Panc1 (cell line): ENCODE measurements at regions not wholly inside any gene's neighbourhood (a gene's known extent, or its start where the extent isn't known, plus 50 kb on each side); places are given as distances from the start of the nearest gene placed in this dataset.
"Not testable (repeated sequence)": the region's sequence is repeated elsewhere in the genome, so short reads cannot be mapped to it uniquely, and the experiment has no call there.

Experiments
- ATAC-seq: fragments of 200-7000 bp; cut with Tn5 transposase; 2 replicates; pipeline ENCODE4 v1.9.1; 2020; ENCODE audit warnings: mild to moderate bottlenecking, moderate library complexity
- BruUV-seq: library from RNA; stranded (reverse); fragments of 400-500 nt; replicated peaks from 2 replicates; lab custom pipeline; 2021; lab: Mats Ljungman, UMichigan
- CTCF ChIA-PET: fragments of 300-600 bp; sonication (Branson Sonifier 250); formaldehyde crosslinking; loops from one replicate; lab custom pipeline; 2022; ENCODE audit warnings: antibody characterized with exemption; lab: Charles Lee
- POLR2A ChIA-PET: fragments of 300-600 bp; sonication (Branson Sonifier 250); formaldehyde crosslinking; loops from one replicate; lab custom pipeline; 2022; ENCODE audit warnings: antibody characterized with exemption; lab: Charles Lee
- DNase-seq: peaks from one replicate; pipeline ENCODE4 v3.0.0-alpha.2; 2010; ENCODE audit warnings: low read depth, low spot score
- H3K27ac ChIP-seq: 2 replicates; pipeline ENCODE4 v1.5.1; 2011; ENCODE audit warnings: mild to moderate bottlenecking, low read length, inconsistent platforms
- H3K27me3 ChIP-seq: fragments of 200-500 bp; sonication (Bioruptor generic); 2 replicates; pipeline ENCODE4 v1.6.0; 2014; ENCODE audit warnings: low read length, inconsistent platforms; ENCODE audit not compliant: control insufficient read depth, insufficient read depth
- H3K36me3 ChIP-seq: fragments of 200-500 bp; sonication (Bioruptor generic); 2 replicates; pipeline ENCODE4 v1.5.1; 2014; ENCODE audit warnings: inconsistent platforms, mild to moderate bottlenecking, low read length, moderate library complexity; ENCODE audit not compliant: control insufficient read depth, insufficient read depth
- H3K4me1 ChIP-seq: 2 replicates; pipeline ENCODE4 v1.5.1; 2011; ENCODE audit warnings: inconsistent platforms, mild to moderate bottlenecking, low read length, moderate library complexity; ENCODE audit not compliant: control insufficient read depth, insufficient read depth
- H3K4me3 ChIP-seq, 2 experiments: 2 replicates each; pipeline ENCODE4 v1.5.1; 2011 to 2012; ENCODE audit warnings: low read depth in 2 of 2, low read length in 2 of 2, mild to moderate bottlenecking in 2 of 2, inconsistent platforms in 1 of 2, moderate library complexity in 1 of 2
- H3K9me3 ChIP-seq: fragments of 200-500 bp; sonication (Bioruptor generic); 2 replicates; pipeline ENCODE4 v1.5.1; 2014; ENCODE audit warnings: low read depth, mild to moderate bottlenecking, inconsistent platforms, low read length, moderate library complexity; ENCODE audit not compliant: control insufficient read depth, insufficient read depth
- in situ Hi-C: cut with HindIII; loops from 2 replicates; pipeline ENCODE4 v1.10.0; 2016; ENCODE audit warnings: low sequenced_read_pairs, low pct_unique_long_range_greater_than_20kb
- intact Hi-C: fragments of 100-400 bp; cut with micrococcal nuclease; formaldehyde crosslinking; loops from one replicate; pipeline ENCODE4 v1.10.0; 2022; ENCODE audit not compliant: unreplicated experiment

DNA sequence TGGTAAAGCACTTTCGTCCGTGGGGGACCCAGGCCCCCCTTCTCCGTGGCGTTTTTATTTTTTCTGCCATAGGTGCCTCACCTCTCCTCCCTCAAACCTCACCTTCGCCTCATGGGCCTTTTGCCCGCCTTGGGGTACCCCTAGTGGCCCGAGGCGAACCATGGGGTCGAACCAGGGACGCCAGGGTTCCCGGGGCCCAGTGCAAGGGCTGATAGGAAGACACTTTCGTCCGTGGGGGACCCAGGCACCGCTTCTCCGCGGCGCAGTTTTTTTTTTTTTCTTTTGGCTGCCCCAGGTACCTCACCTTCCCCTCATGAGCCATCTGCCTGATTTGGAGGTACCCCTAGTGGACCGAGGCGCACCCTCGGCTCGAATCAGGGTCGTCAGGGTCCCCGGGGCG lies 527.8 kb downstream of the FOXD4L4 start:
- in situ Hi-C loops, H3K36me3 ChIP-seq, CTCF ChIA-PET, H3K27me3 ChIP-seq, BruUV-seq, ATAC-seq, intact Hi-C loops, POLR2A ChIA-PET, H3K9me3 ChIP-seq, H3K27ac ChIP-seq, DNase-seq, H3K4me1 ChIP-seq: not testable (repeated sequence)
- peak overlapping the region; percentile 34 to 50 for H3K4me3 ChIP-seq

DNA sequence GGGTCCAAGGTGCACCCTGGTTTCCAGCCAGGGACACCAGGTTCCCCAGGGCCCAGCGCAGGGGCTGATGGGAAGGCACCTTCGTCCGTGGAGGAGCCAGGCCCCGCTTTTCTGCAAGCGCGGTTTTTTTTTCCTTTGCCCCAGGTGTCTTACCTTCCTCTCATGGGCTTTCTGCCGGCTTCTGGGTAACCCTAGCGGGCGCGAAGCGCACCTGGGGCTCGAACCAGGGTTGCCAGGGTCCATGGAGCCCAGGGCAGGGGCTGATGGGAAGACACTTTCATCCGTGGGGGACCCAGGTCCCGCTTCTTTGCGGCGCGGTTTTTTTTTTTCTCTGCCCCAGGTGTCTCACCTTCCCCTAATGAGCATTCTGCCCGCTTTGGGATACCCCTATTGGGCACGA lies 529.3 kb downstream of the FOXD4L4 start:
- in situ Hi-C loops, CTCF ChIA-PET, H3K27ac ChIP-seq, POLR2A ChIA-PET, H3K9me3 ChIP-seq, DNase-seq, BruUV-seq, ATAC-seq, intact Hi-C loops, H3K27me3 ChIP-seq, H3K36me3 ChIP-seq, H3K4me1 ChIP-seq: not testable (repeated sequence)
- H3K4me3 ChIP-seq: peak overlapping the region; percentile 20 to 47; a peak in 3 of 4 replicates

DNA sequence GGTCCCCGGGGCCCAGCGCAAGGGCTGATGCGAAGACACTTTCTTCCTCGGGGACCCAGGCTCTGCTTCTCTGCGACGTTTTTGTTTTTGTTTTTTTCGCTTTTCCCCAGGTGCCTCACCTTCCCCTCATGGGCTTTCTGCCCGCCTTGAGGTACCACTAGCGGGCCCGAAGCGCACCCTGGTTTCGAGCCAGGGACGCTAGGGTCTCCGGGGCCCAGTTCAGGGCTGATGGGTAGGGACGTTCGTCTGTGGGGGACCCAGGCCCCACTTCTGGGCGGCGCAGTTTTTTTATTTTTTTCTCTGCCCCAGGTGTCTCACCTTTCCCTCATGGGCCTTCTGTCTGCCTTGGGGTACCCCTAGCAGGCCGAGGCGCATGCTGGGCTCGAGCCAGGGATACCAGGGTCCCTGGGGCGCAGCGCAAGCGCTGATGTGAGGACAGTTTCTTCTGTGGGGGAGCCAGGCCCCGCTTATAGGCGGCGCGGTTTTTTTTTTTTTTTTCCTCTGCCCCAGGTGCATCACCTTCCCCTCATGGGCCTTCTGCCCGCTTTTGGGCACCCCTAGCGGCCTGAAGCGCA lies 530.0 kb downstream of the FOXD4L4 start:
- peak overlapping the region in 1 of 2 experiments; percentile 11; a peak in 1 of 4 replicates for H3K4me3 ChIP-seq
- H3K27me3 ChIP-seq, BruUV-seq, DNase-seq, H3K9me3 ChIP-seq, POLR2A ChIA-PET, CTCF ChIA-PET, intact Hi-C loops, in situ Hi-C loops, ATAC-seq, H3K4me1 ChIP-seq, H3K27ac ChIP-seq, H3K36me3 ChIP-seq: not testable (repeated sequence)

DNA sequence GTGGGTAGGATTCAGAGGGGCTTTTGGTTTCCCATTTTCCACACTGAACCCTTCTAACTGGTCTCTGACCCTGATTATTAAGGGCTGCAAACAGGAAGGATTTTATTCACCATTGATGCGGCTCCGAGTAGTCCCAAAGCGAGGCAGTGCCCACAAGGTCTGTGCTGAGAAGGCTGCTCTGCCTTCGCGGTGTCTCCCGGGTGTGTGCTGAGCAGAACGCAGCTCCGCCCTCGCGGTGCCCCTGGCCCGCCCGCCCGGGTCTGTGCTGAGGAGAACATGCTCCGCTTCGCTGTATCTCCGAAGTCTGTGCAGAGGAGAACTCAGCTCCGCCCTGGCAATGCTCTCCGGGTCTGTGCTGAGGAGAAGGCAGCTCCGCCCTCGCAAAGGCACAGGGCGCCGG lies 530.7 kb downstream of the FOXD4L4 start:
- CTCF ChIA-PET, ATAC-seq, H3K4me1 ChIP-seq, DNase-seq, H3K27me3 ChIP-seq, intact Hi-C loops, H3K36me3 ChIP-seq, H3K27ac ChIP-seq, in situ Hi-C loops, BruUV-seq, H3K9me3 ChIP-seq, POLR2A ChIA-PET: not testable (repeated sequence)
- H3K4me3 ChIP-seq: peak overlapping the region; percentile 25 to 55

DNA sequence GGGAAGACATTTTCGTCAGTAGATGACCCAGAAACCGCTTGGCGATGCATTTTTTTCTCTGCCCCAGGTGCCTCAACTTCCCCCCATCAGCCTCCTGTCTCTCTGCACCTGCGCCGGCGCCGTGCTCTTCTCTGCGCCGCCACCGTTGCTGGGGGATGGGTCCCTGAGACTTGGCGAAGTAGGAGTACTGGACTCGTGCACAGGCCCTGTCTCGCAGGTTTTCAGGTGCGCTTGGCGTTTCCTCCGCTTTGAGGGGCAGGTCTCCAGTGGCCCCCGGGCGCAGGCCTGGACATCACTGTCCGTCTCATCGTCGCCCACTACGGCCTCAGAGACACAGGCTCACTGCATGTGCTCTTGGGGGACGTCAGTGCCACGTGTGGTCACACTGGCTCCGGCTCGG lies 532.1 kb downstream of the FOXD4L4 start:
- H3K36me3 ChIP-seq, BruUV-seq, H3K4me1 ChIP-seq, H3K9me3 ChIP-seq, H3K27ac ChIP-seq, ATAC-seq, H3K4me3 ChIP-seq, in situ Hi-C loops, intact Hi-C loops, H3K27me3 ChIP-seq, POLR2A ChIA-PET, CTCF ChIA-PET, DNase-seq: not testable (repeated sequence)

DNA sequence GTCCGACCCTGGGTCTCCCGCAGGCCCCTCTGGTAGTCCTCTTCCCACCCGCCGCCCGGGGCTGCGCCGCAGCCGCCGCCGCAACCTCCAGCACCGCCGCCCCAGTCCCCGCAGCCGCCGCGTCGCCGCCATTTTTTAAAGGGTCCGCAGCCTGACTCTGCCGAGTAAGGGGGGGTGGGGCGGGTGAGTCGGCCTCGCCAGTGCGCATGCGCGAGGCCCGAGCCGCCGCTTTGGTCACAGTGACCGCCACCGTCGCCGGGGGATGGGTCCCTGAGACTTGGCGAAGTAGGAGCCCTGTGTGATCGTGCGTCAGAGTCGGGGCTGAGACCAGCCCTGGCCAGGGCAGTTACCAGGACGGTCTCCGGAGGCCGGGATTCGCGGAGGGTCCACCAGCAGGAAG lies 532.8 kb downstream of the FOXD4L4 start:
- H3K27ac ChIP-seq, H3K36me3 ChIP-seq, BruUV-seq, H3K9me3 ChIP-seq, POLR2A ChIA-PET, in situ Hi-C loops, DNase-seq, H3K27me3 ChIP-seq, H3K4me1 ChIP-seq, intact Hi-C loops, CTCF ChIA-PET: not testable (repeated sequence)
- peak overlapping the region; percentile 27 to 43 for H3K4me3 ChIP-seq
- ATAC-seq: peak; percentile 68; the same call in 1 of the 2 replicates

DNA sequence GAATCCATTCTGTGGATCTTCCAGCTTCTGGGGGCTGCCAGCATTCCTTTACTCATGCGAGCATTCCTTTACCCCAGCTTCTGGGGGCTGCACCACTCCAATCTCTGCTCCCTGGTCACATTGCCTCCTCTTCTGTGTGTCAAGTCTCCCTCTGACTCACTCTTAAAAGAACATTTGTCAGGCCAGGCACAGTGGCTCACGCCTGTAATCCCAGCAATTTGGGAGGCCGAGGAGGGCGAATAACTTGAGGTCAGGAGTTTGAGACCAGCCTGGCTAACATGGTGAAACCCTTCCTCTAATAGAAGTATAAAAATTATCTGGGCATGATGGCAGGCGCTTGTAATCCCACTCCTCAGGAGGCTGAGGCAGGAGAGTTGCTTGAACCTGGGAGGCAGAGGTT lies 541.9 kb downstream of the FOXD4L4 start:
- H3K27ac ChIP-seq, in situ Hi-C loops, CTCF ChIA-PET, H3K9me3 ChIP-seq, H3K4me1 ChIP-seq, intact Hi-C loops, ATAC-seq, H3K27me3 ChIP-seq, DNase-seq, BruUV-seq, H3K4me3 ChIP-seq, POLR2A ChIA-PET, H3K36me3 ChIP-seq: not testable (repeated sequence)
